Posterior cingulate gyrus (tissue), 11 donors: ENCODE measurements at regions not wholly inside any gene's neighbourhood (a gene's known extent, or its start where the extent isn't known, plus 50 kb on each side); places are given as distances from the start of the nearest gene placed in this dataset.

Experiments used
- DNase-seq, 10 donors: peaks; one replicate each; pipeline versions ENCODE4 v3.0.0 to v3.0.0-alpha.2; 2020 to 2021; ENCODE audit warnings: mixed read lengths in 3 of 10
- intact Hi-C: fragments of 100-400 bp; cut with DNase I; formaldehyde crosslinking; loops from one replicate; pipeline ENCODE4 v1.15.1; 2023

- no peak for DNase-seq
- intact Hi-C loops, result no loop called here
Measured at GRCh38 chr22:22388494-22388893, 120.0 kb downstream of the ZNF280B start.

GRCh38 chr22:22389467-22389866 lies 119.1 kb downstream of the ZNF280B start:
- DNase-seq, result no peak
- intact Hi-C loops, result no loop called here

DNA sequence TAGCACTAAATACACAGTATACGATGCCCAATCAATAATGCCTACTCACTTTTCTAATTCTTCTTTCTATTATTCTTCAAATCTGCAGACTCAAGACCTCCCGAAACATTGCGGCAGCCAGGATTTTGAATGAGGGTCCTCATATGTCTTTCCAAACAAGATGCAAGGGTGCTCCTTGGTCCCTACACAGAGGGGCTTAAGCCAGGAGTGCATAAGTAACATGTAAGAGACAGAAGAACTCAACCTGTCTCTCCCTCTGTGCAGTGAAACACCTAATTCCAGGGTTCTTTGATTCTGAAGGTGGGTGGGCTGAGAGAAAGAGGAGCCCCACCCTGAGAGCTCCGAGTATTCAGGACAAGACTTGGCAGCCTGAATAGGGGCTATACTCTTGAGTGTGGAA lies 117.6 kb downstream of the ZNF280B start:
- intact Hi-C loops, result no loop called here
- DNase-seq, result no peak

GRCh38 chr22:22391543-22391942 lies 117.0 kb downstream of the ZNF280B start:
- no peak for DNase-seq
- intact Hi-C loops, result no loop called here

- no peak for DNase-seq
- intact Hi-C loops, result no loop called here
Measured at GRCh38 chr22:22392131-22392530, 116.4 kb downstream of the ZNF280B start.

DNA sequence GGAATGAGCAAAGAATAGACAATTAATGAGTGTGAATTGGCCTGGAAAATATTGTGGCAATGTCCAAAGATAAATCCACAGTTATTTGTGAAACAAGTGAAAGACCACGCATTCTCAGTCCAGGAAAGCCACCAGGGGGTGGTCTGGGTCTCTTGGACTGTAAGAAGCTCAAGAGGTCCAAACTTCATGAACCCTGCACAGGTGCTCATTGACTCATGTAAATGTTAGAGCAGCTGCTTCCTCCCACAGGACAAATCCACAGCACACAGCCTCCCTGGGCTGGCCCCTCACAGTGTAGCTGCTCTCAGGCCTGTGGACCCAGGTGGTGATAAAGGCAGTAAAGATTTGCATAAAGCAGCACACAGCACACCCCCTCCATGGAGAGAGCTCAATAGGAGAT lies 114.0 kb downstream of the ZNF280B start:
- intact Hi-C loops, result no loop called here

DNA sequence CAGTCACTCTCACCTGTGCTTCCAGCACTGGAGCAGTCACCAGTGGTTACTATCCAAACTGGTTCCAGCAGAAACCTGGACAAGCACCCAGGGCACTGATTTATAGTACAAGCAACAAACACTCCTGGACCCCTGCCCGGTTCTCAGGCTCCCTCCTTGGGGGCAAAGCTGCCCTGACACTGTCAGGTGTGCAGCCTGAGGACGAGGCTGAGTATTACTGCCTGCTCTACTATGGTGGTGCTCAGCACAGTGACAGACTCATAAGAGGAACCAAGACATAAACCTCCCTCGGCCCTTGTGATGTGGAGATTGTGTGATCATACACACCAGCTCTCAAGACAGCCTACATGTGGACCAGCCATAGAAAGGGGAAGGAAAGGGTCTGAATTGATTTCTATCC lies 113.3 kb downstream of the ZNF280B start:
- intact Hi-C loops, result no loop called here
- DNase-seq, result no peak

More for the DNA sequence above, 114.0 kb downstream of the ZNF280B start:
- DNase-seq, result no peak

- intact Hi-C loops, result loop anchor here (1.0 kb wide), 1 partner anchor 48 kb away; no protein-coding TSS in a partner anchor
Measured at GRCh38 chr22:22396741-22397291, 111.7 kb downstream of the ZNF280B start.

GRCh38 chr22:22397292-22397870 lies 111.2 kb downstream of the ZNF280B start:
- intact Hi-C loops, result loop anchor here (1.0 kb wide), 1 partner anchor 48 kb away; no protein-coding TSS in a partner anchor
- peak in 3 of 10 donors; percentile 13 to 40 (median 34) for DNase-seq

More at GRCh38 chr22:22396741-22397291, 111.7 kb downstream of the ZNF280B start:
- DNase-seq, result no peak

DNA sequence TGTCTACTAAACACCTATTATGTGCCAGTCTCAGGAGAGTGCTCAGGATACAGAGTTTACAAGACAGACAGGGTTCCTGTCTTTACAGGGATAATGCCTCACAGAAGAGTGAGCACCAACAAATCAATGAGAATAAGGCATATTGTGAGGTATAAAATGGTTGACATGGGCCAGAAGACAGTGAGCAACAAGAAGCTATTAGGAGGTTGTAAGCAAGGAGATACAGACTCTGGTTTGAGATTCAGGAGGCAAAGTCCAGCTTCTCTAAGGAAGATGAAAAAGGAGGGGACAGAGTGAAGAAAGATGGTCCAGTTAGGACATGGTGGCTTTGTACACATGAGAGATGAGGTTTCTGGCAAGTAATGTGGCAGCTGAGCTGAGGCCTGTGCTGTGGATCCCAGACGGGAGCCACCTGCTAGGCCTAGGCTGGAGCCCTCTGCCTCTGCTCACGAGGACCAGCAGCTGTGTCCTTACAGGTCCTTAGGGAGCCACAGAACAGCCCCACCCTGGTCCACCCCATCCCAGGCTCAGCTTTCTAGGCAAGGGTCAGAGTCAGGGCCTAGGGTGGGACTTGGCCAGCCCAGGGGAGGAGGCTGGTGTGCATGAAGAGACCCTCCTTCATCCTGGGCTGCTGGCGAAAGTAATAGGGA lies 110.5 kb downstream of the ZNF280B start:
- no peak for DNase-seq
- intact Hi-C loops, result loop anchor here (1.0 kb wide), 1 partner anchor 49 kb away; no protein-coding TSS in a partner anchor

DNA sequence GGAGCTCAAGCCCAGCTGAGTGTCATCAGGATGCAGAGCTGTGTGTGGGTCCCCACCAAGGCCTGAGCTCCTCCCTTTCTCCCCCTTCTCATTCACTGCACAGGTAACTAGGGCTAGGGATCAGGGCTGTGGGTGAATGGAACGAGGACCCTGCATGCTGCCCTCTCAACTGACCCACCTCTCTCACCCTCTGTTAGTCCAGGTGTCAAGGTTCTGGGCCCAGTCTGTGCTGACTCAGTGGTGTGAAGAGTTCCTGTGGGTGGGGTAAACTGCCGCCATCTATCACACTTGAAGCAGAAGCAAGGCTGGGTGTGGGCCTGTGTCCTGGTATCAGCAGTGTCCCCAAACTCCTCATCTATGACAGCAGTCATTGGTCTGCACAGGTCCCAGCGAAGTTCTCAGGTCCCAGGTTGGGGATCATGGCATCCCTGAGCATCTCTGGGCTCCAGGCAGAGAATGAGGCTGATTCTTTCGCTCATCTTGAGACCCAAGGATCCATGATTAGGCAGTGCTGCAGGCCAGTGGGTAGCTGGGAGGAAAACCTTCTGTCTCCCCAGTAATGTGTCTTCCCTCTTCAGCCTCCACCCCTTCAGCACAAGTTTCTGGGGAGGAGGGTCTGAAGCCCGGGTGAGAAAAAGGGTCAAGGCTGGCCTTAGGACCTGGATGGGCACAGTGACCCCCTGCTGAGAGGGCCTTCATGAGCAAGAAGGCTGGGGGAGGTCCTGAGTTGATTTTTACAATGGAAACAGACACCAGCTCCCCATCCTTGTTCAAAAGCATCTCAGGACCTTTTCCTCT lies 109.8 kb downstream of the ZNF280B start:
- no peak for DNase-seq
- intact Hi-C loops, result no loop called here

DNA sequence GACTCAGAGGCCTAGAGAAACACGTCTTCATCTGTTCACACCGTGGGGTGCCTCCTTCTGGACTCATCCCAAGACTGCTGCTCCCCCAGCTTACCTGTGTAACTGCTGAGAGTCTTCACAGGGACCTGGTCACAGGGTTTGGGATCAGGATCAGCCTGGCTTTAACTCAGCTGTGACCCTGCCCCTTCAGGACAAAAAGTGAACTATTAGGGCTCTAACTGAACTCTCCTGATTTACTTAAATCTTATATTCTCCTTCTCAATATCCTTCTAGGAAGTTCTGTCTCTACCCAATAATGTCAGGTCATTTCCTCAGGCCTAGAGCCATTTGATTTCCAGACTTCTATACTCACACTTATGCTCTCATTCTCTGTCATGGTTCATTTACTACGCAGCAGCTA lies 108.4 kb downstream of the ZNF280B start:
- intact Hi-C loops, result no loop called here
- no peak for DNase-seq

DNA sequence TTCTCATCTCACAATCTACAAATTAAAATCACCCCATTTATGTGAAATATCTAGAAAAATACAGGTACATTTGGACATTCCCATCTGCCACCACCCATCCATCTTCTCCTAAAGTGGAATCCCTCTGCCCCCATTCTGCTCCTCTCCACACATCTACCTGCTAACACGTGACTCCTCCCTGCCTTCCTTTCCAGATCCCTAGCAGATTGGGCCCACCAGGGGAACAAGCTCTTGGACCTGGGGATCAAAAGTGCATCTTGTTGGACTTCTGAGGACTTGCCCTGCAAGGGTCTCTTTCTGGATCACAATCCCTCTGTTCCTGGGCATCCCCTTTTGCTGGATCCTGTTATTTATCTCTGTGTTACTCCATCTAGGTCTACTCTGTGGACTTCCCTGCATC lies 107.6 kb downstream of the ZNF280B start:
- intact Hi-C loops, result no loop called here
- DNase-seq, result no peak

DNA sequence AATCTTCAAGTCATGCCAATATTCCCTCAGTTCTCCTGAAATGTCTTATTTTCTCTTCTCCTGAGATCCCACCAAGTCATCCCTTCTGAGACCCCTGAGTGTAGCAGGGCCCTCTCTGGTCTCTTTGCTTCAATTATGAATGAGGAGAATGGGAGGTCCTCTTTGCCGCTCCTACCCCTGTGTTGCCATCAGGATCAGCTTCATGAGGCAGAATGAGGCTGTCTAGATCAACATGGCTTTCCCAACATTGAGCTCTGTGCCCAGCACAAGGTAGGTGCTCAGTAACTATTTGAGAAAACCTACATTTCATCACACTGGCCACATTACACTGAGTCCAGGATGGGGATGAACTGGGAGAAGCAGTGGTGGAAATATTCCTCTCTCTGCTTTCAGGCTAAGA lies 107.2 kb downstream of the ZNF280B start:
- intact Hi-C loops, result no loop called here
- DNase-seq, result no peak

- DNase-seq, result no peak
- intact Hi-C loops, result no loop called here
Measured at GRCh38 chr22:22403306-22403705, 105.2 kb downstream of the ZNF280B start.

DNA sequence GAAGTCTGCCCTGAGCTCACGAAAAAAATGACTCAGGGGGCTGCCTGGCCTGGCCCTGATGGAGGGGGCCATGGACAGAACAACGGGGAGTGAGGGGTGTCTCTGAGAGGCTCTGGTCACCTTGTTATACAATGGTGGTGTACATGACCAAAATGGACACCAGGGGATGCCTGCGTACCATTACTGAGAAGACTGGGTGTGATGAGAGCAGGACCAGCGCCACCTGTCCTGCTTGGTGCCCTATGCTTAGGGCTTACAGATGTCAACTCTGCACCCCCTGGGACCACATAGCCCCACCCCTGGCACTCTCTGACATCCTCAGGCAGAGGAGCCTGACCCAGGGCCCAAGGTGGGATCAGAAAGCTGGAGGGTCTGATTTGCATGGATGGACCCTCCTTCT lies 104.8 kb downstream of the ZNF280B start:
- DNase-seq, result no peak
- intact Hi-C loops, result no loop called here

- intact Hi-C loops, result no loop called here
- no peak for DNase-seq
Measured at GRCh38 chr22:22404598-22405284, 103.8 kb downstream of the ZNF280B start.

DNA sequence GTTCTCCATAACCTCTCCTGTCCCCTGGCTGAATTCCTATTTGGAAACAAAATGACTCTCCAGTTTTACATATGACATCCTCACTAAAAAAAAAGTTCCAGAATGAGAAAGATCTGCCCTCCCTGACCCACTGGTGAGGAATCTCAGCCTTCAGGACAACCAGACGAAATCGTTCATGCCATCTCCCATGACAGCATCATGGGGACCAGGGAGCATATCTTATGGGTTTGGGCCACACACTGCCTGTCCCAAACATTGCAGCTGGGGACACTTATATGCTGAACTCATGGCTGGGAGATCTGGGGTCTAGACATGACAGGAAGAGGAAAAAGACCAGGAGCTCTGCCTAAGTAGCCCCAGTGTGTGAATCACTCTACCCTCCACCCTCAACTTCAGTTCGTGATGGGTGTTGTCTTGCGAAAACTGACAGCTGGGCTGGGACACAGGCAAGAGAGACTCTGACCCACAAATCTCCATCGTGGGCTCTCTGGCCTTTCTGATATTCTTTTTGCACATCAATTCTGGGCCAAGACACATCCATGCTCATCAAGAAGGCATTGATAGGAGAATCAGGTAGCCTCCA lies 102.0 kb downstream of the ZNF280B start:
- DNase-seq, result no peak
- intact Hi-C loops, result no loop called here

- DNase-seq, result no peak
Measured at GRCh38 chr22:22407061-22407460, 101.5 kb downstream of the ZNF280B start.

DNA sequence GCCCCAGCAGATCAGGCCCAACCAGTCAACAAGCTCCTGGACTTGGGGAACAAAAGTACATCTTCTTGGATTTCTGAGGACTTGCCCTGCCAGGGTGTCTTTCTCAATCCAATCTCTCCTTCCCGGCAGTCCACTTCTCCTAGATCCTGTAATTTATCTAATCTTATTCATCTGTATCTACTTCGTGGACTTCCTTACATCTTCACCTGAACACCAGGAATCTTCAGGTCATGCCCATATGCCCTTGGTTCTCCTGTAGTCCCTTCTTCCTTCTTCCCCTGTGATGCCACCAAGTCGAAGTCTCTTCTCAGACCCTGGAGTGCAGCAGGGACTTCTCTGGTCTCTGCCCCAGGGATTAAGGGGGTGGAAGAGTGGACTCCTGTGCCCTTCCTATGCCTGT lies 100.3 kb downstream of the ZNF280B start:
- no peak for DNase-seq
- intact Hi-C loops, result no loop called here

More at GRCh38 chr22:22407061-22407460, 101.5 kb downstream of the ZNF280B start:
- intact Hi-C loops, result no loop called here
